Lung (tissue), 11 donors: ENCODE measurements at regions not wholly inside any gene's neighbourhood (a gene's known extent, or its start where the extent isn't known, plus 50 kb on each side); places are given as distances from the start of the nearest gene placed in this dataset.

Experiments
- ATAC-seq: fragments of 200-7000 bp; cut with Tn5 transposase; one replicate; pipeline ENCODE4 v1.9.1; 2020; ENCODE audit warnings: moderate number of reproducible peaks; ENCODE audit not compliant: insufficient read depth, low FRiP score
- DNase-seq, 3 donors: peaks; one replicate each; pipeline ENCODE4 v3.0.0-alpha.2; 2013 to 2017
- H3K27ac ChIP-seq, 2 donors: one replicate each; pipeline ENCODE4 v1.5.1; 2013; ENCODE audit warnings: mild to moderate bottlenecking in 2 of 2, moderate library complexity in 2 of 2, control low read depth in 1 of 2, inconsistent platforms in 1 of 2, low read depth in 1 of 2, low read length in 1 of 2
- H3K27me3 ChIP-seq, 3 donors: one replicate each; pipeline ENCODE4 v1.5.1; 2013; ENCODE audit warnings: low read length in 2 of 3; ENCODE audit not compliant: control insufficient read depth in 3 of 3, insufficient read depth in 3 of 3
- H3K36me3 ChIP-seq, 4 donors: one replicate each; pipeline ENCODE4 v1.5.1; 2013; ENCODE audit warnings: low read length in 4 of 4, mild to moderate bottlenecking in 1 of 4, moderate library complexity in 1 of 4; ENCODE audit not compliant: control insufficient read depth in 4 of 4, insufficient read depth in 4 of 4
- H3K4me1 ChIP-seq, 5 donors: one replicate each; pipeline ENCODE4 v1.5.1; 2013; ENCODE audit warnings: low read length in 5 of 5, mild to moderate bottlenecking in 2 of 5, moderate library complexity in 1 of 5; ENCODE audit not compliant: control insufficient read depth in 5 of 5, insufficient read depth in 5 of 5
- H3K4me3 ChIP-seq: one replicate; pipeline ENCODE4 v1.5.1; 2013; ENCODE audit warnings: mild to moderate bottlenecking, control low read depth, moderate library complexity
- H3K9ac ChIP-seq, 2 donors: one replicate each; pipeline ENCODE4 v1.5.1; 2013; ENCODE audit warnings: low read length in 2 of 2, control low read depth in 1 of 2; ENCODE audit not compliant: insufficient read depth in 1 of 2
- H3K9me3 ChIP-seq, 4 donors: one replicate each; pipeline ENCODE4 v1.5.1; 2013; ENCODE audit warnings: low read length in 3 of 4, mild to moderate bottlenecking in 1 of 4, moderate library complexity in 1 of 4; ENCODE audit not compliant: control insufficient read depth in 4 of 4, insufficient read depth in 3 of 4
- WGBS, 2 donors: extraction: QIAGEN DNeasy Blood & Tissue Kit; methylation state at CpG; one replicate each; pipeline ENCODE4 v1.1.7; 2013; 5-methylcytosine and 5-hydroxymethylcytosine counted together
- TF ChIP-seq, protein P1 (sequence below): IDR thresholded peaks from 2 replicates; pipeline ENCODE4 v1.5.1; 2012; ENCODE audit warnings: mild to moderate bottlenecking; ENCODE audit errors: control extremely low read depth, extremely low read depth
- donor health status: control.
- donor health status: control.
- donor health status: Bipolar disorder and iron deficiency.
- donor health status: healthy.
- donor health status: DM: yes; HTN: yes; CAD: no.

DNA sequence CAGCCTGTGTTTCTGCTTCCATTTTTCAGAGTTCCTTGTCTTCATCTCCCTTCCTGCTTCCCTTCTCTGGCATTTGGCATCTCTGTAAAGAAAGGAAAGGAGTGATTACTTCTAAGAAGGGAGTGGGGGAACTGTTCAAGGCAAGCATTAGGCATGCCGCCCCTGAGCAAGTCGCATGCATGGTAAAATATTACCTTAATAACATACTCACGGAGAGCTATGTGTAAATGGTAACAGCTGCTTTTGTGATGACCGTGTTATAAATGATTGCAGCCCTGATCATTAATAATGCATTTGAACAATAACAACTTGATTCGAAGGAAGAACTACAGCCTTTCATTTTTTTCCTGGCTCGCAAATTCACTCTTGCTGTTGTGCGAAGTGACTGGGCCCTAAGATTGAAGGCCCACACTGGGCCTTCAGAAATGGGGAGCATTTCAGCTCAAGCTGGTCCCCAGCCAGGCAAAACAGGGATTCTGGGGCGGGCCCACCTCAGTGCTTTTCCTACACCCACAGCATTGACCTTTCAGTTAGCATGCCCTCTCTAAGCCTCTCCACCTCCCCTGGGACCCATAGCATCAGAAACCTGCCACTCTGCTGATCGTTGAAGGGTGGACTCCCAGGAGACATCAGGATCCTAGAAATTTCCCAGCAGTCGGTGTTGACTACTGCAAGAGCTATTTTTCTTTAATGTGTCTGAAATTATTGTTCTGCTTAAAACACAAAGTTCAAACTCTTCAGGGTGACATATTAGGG is 263.0 kb upstream of the CADM1 start:
- H3K9ac ChIP-seq = no peak overlapping the region
- ATAC-seq (no peak), DNase-seq (no peak)
- no peak overlapping the region for H3K4me3 ChIP-seq
- no peak overlapping the region for H3K27ac ChIP-seq
- TF ChIP-seq, protein P1, sequence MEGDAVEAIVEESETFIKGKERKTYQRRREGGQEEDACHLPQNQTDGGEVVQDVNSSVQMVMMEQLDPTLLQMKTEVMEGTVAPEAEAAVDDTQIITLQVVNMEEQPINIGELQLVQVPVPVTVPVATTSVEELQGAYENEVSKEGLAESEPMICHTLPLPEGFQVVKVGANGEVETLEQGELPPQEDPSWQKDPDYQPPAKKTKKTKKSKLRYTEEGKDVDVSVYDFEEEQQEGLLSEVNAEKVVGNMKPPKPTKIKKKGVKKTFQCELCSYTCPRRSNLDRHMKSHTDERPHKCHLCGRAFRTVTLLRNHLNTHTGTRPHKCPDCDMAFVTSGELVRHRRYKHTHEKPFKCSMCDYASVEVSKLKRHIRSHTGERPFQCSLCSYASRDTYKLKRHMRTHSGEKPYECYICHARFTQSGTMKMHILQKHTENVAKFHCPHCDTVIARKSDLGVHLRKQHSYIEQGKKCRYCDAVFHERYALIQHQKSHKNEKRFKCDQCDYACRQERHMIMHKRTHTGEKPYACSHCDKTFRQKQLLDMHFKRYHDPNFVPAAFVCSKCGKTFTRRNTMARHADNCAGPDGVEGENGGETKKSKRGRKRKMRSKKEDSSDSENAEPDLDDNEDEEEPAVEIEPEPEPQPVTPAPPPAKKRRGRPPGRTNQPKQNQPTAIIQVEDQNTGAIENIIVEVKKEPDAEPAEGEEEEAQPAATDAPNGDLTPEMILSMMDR = no peak
- no peaks in the 10 kb centered on the region for H3K36me3 ChIP-seq
- H3K9me3 ChIP-seq = no peaks in the 10 kb centered on the region
- H3K4me1 ChIP-seq = no peaks in the 10 kb centered on the region
- no peaks in the 10 kb centered on the region for H3K27me3 ChIP-seq
- 77 to 80% methylated on average over 10 of the region's 10 CpGs for WGBS, 2 donors

DNA sequence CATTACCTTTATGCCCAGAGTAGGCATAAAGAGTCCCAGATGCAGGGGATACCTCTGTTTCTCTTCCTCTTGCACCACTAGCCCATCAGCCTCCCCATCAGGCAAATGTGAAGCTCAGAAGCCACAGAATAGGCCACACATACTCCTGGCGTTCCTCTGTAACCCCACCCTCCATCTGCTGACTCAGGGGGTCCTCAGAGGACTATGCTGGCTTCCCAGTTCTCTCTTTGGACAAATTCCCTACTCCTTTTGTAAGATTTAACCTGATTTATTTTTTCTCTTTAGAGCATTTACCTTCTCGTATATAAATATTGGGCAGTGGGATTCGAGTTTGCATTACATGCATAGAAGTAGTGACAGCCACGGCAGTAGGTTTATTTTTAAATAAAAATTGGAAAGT is 262.3 kb upstream of the CADM1 start:
- DNase-seq (no peak), ATAC-seq (no peak)
- Histone ChIP-seq H3K4me3 (no peak overlapping the region), H3K9me3 (no peaks in the 10 kb centered on the region), H3K27ac (no peak overlapping the region), H3K27me3 (no peaks in the 10 kb centered on the region), H3K9ac (no peak overlapping the region), H3K36me3 (no peaks in the 10 kb centered on the region), H3K4me1 (no peaks in the 10 kb centered on the region)
- TF ChIP-seq, protein P1 = no peak
- WGBS, 2 donors = 87 to 88% methylated on average over 4 of the region's 4 CpGs

DNA sequence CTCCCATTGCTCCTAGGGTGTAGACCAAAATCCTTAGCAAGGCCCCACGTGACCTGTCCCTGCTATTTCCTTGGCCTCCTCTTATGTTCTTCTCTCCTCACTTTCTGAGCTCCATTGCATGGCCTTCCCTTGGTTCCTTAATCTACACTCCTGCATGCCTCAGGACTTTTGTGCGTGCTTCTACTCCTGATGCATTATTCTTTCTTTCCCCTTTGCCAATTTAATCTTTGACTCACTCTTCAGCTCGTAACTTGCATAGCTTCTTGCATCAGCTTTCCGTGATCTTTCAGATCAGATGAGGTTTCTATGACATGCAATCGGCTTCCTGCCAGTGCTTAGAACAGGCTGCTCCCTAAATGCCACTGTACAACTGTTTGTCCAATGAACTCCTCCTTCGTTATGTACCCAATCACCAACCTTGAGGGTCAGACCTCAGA is 261.6 kb upstream of the CADM1 start:
- Histone ChIP-seq H3K4me1 (peaks cover 0 to 5% (median 0%) of the 10 kb centered on the region in 5 donors), H3K9ac (no peak overlapping the region), H3K27me3 (no peaks in the 10 kb centered on the region), H3K9me3 (no peaks in the 10 kb centered on the region), H3K27ac (no peak overlapping the region), H3K36me3 (no peaks in the 10 kb centered on the region), H3K4me3 (no peak overlapping the region)
- 82 to 89% methylated on average over 6 of the region's 6 CpGs for WGBS, 2 donors
- ATAC-seq = no peak
- TF ChIP-seq, protein P1 = no peak
- no peak for DNase-seq

DNA sequence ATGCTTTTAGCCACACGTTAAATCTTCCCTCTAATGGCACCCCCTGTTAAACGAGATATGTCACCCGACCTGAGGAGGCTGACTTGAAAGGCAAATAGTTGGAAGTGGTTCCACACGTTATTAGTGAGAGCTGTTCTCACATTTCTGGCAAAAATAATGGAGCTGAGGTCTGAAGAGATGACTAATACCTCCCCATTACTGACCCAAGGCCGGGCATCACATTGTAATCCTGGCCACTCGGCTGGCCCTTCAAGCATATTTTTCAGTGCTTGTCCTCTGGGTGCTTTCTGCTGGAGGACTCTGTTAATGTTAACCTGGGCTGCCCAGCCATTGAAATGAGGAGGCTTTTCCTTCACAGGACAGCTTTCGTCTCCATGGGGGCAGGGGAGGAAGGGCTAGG is 260.0 kb upstream of the CADM1 start:
- Histone ChIP-seq H3K36me3 (no peaks in the 10 kb centered on the region), H3K9me3 (no peaks in the 10 kb centered on the region), H3K9ac (no peak overlapping the region), H3K27ac (no peak overlapping the region), H3K27me3 (no peaks in the 10 kb centered on the region), H3K4me1 (peaks cover 0 to 15% (median 0%) of the 10 kb centered on the region in 5 donors), H3K4me3 (no peak overlapping the region)
- ATAC-seq (no peak), DNase-seq (no peak)
- 57 to 71% methylated on average over 7 of the region's 7 CpGs for WGBS, 2 donors
- TF ChIP-seq, protein P1 = no peak
